DOHH2 (cell line): ENCODE measurements at regions not wholly inside any gene's neighbourhood (a gene's known extent, or its start where the extent isn't known, plus 50 kb on each side); places are given as distances from the start of the nearest gene placed in this dataset.

Experiments
- H3F3A ChIP-seq: fragments of 200-600 bp; sonication (generic), shearing (Covaris generic); 2 replicates; pipeline ENCODE4 v1.6.0; 2016; ENCODE audit warnings: antibody characterized with exemption, mild to moderate bottlenecking; ENCODE audit not compliant: control insufficient read depth, insufficient read depth
- H3K27ac ChIP-seq: fragments of 200-600 bp; sonication (generic); 2 replicates; pipeline ENCODE4 v1.5.1; 2014; ENCODE audit warnings: low read depth, mild to moderate bottlenecking, low read length, moderate library complexity
- H3K27me3 ChIP-seq: fragments of 200-600 bp; sonication (generic); 2 replicates; pipeline ENCODE4 v1.6.1; 2014; ENCODE audit warnings: mild to moderate bottlenecking, low read length, mixed read lengths; ENCODE audit not compliant: control insufficient read depth
- H3K36me3 ChIP-seq: fragments of 200-600 bp; sonication (generic); 2 replicates; pipeline ENCODE4 v1.6.1; 2014; ENCODE audit warnings: mild to moderate bottlenecking, low read length, moderate library complexity, mixed read lengths; ENCODE audit not compliant: control insufficient read depth
- H3K4me1 ChIP-seq: fragments of 200-600 bp; sonication (generic); 2 replicates; pipeline ENCODE4 v1.6.1; 2014; ENCODE audit warnings: mild to moderate bottlenecking, low read length, mixed read lengths; ENCODE audit not compliant: control insufficient read depth
- H3K4me2 ChIP-seq: fragments of 200-600 bp; sonication (generic); 2 replicates; pipeline ENCODE4 v1.6.0; 2014; ENCODE audit warnings: mild to moderate bottlenecking, low read length, moderate library complexity
- H3K4me3 ChIP-seq: fragments of 200-600 bp; sonication (generic); 2 replicates; pipeline ENCODE4 v1.5.1; 2014; ENCODE audit warnings: mild to moderate bottlenecking, low read length, mixed read lengths
- H3K79me2 ChIP-seq: fragments of 200-600 bp; sonication (generic); 2 replicates; pipeline ENCODE4 v1.6.1; 2014; ENCODE audit warnings: mild to moderate bottlenecking, low read length, mixed read lengths; ENCODE audit not compliant: control insufficient read depth
- H3K9me2 ChIP-seq: fragments of 200-600 bp; sonication (generic); replicated peaks from 2 replicates; pipeline ENCODE4 v1.6.1; 2014; ENCODE audit warnings: mild to moderate bottlenecking, low read length, mixed read lengths; ENCODE audit not compliant: control insufficient read depth
- H3K9me3 ChIP-seq: fragments of 200-600 bp; sonication (generic); 2 replicates; pipeline ENCODE4 v1.6.1; 2014; ENCODE audit warnings: antibody characterized with exemption, low read length, mixed read lengths; ENCODE audit not compliant: control insufficient read depth, insufficient read depth
- H4K20me1 ChIP-seq: fragments of 200-600 bp; sonication (generic); 2 replicates; pipeline ENCODE4 v1.6.0; 2014; ENCODE audit warnings: low read depth, mild to moderate bottlenecking, antibody characterized with exemption, low read length, moderate library complexity; ENCODE audit not compliant: control insufficient read depth, insufficient read depth
- CTCF ChIP-seq: fragments of 200-600 bp; sonication (generic); IDR thresholded peaks from one replicate; pipeline ENCODE4 v1.5.1; 2014; ENCODE audit warnings: antibody characterized with exemption, mild to moderate bottlenecking, low read depth, low read length; ENCODE audit not compliant: poor library complexity, severe bottlenecking
- EZH2phosphoT487 ChIP-seq: fragments of 200-600 bp; sonication (generic); IDR thresholded peaks from 2 replicates; pipeline ENCODE4 v1.6.1; 2017; ENCODE audit warnings: borderline replicate concordance, mild to moderate bottlenecking, antibody characterized with exemption, low read length, moderate library complexity, mixed read lengths

GRCh38 chrY:7697506-7697905, 786.0 kb upstream of the AMELY start:
- H3K4me3 ChIP-seq, result no peak overlapping the region
- no peaks in the 10 kb centered on the region for H4K20me1 ChIP-seq
- no peaks in the 10 kb centered on the region for H3K36me3 ChIP-seq
- no peaks in the 10 kb centered on the region for H3K4me1 ChIP-seq
- no peaks in the 10 kb centered on the region for H3K9me2 ChIP-seq
- no peaks in the 10 kb centered on the region for H3F3A ChIP-seq
- no peak overlapping the region for H3K4me2 ChIP-seq
- no peak for TF ChIP-seq CTCF
- TF ChIP-seq EZH2phosphoT487, result no peak
- no peak overlapping the region for H3K27ac ChIP-seq
- H3K27me3 ChIP-seq, result no peaks in the 10 kb centered on the region
- no peaks in the 10 kb centered on the region for H3K79me2 ChIP-seq
- H3K9me3 ChIP-seq, result no peaks in the 10 kb centered on the region

GRCh38 chrY:7692701-7693100, 781.1 kb upstream of the AMELY start:
- no peaks in the 10 kb centered on the region for H3K27me3 ChIP-seq
- no peaks in the 10 kb centered on the region for H3K79me2 ChIP-seq
- H3K4me1 ChIP-seq, result no peaks in the 10 kb centered on the region
- H3K9me2 ChIP-seq, result no peaks in the 10 kb centered on the region
- H3K4me3 ChIP-seq, result no peak overlapping the region
- no peaks in the 10 kb centered on the region for H3K9me3 ChIP-seq
- H3K36me3 ChIP-seq, result no peaks in the 10 kb centered on the region
- no peak overlapping the region for H3K4me2 ChIP-seq
- TF ChIP-seq CTCF (no peak), EZH2phosphoT487 (no peak)
- no peak overlapping the region for H3K27ac ChIP-seq
- H3F3A ChIP-seq, result no peaks in the 10 kb centered on the region
- H4K20me1 ChIP-seq, result no peaks in the 10 kb centered on the region

GRCh38 chrY:7687086-7687485, 775.5 kb upstream of the AMELY start:
- TF ChIP-seq EZH2phosphoT487 (no peak), CTCF (no peak)
- Histone ChIP-seq H3K27ac (no peak overlapping the region), H3K36me3 (no peaks in the 10 kb centered on the region), H3K4me3 (no peak overlapping the region), H3K4me1 (no peaks in the 10 kb centered on the region), H3K79me2 (no peaks in the 10 kb centered on the region), H3K27me3 (no peaks in the 10 kb centered on the region), H3K9me3 (no peaks in the 10 kb centered on the region), H4K20me1 (no peaks in the 10 kb centered on the region), H3K4me2 (no peak overlapping the region), H3K9me2 (no peaks in the 10 kb centered on the region), H3F3A (no peaks in the 10 kb centered on the region)

- TF ChIP-seq CTCF (no peak), EZH2phosphoT487 (no peak)
- Histone ChIP-seq H4K20me1 (no peaks in the 10 kb centered on the region), H3K27ac (no peak overlapping the region), H3F3A (no peaks in the 10 kb centered on the region), H3K27me3 (no peaks in the 10 kb centered on the region), H3K79me2 (no peaks in the 10 kb centered on the region), H3K4me1 (no peaks in the 10 kb centered on the region), H3K9me3 (no peaks in the 10 kb centered on the region), H3K4me2 (no peak overlapping the region), H3K36me3 (no peaks in the 10 kb centered on the region), H3K4me3 (no peak overlapping the region), H3K9me2 (no peaks in the 10 kb centered on the region)
Measured at GRCh38 chrY:7684546-7684945, 773.0 kb upstream of the AMELY start.
